ENCODE measurements at regions not wholly inside any gene's neighbourhood (a gene's known extent, or its start where the extent isn't known, plus 50 kb on each side); places are given as distances from the start of the nearest gene placed in this dataset.
"Not testable (repeated sequence)": the region's sequence is repeated elsewhere in the genome, so short reads cannot be mapped to it uniquely, and the experiment has no call there.

DNA sequence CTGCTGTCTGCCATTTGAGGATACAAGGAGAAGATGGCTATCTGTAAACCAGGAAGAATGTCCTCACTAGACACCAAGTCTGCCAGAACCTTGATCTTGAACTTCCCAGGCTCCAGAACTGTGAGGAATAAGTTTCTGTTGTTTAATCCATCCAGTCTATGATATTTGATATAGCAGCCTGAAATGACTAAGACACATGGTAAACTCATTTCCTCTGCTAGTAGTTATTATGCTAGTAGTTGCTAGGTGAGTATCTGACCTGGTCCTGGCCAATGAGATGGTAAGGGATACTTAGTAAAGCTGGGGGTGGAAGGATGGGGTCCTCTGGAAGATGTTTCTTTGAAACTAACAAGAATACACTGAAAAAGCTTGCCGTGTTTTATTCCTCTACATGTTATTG is 280.7 kb upstream of the ARHGEF26 start:
- DNase-seq (ENCODE audit: low spot score) = no peak

DNA sequence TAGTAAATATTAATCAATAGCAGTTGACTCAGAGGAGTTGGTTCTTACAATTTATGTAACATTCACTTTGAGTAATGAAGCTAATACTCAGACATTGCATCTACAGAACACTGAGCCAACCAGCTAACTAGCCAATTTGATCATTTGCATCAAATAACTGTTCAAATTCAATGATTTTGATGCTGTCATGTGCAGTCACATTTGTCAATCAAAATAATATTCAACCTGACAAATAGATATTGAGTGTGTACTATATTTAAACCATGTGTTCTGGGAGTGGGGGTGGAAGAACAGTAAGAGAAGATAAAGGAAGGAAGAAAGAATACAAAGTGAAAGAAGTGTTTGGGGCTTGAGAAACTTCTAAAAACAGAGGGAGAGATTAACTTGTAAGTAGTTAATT is 277.2 kb upstream of the ARHGEF26 start:
- DNase-seq (ENCODE audit: low spot score) = no peak

DNA sequence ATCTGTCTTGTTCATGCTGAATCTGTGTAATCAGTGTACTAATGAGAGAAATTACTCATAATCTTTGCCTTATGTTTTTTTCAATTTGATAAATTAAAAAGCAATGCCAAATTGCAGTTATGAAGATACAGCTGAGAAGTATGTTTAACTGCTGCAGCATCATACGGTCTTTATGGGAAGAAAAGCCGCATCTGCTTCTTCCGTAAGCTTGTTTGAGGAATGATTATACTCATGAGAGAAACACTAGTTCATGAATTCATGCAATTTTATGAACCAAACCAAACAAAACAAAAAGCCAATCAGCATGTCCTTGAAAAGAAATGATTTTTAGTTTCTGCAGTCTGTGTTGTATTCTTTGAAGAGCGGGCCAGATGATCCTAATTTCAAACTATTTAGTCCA is 275.9 kb upstream of the ARHGEF26 start:
- DNase-seq (ENCODE audit: low spot score) = no peak

DNA sequence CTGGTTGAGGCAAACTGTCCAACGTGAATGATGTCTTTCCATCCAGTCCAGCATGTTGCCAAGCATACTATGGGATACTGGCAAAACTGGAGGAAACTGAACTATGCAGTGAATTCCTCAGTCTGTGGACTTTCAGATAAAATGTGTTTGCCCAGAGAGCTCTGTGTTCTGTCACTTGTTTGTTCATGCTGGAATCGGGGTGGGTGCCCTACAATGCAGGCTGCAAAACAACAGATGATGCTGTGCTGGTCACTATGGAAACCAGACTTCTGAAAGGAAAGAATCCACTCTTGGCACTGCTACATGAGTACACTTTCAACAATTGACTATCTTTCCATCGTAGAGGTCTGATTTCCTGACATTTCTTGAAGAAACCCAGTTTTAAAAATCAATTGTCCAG is 272.5 kb upstream of the ARHGEF26 start:
- DNase-seq (ENCODE audit: low spot score) = no peak

DNA sequence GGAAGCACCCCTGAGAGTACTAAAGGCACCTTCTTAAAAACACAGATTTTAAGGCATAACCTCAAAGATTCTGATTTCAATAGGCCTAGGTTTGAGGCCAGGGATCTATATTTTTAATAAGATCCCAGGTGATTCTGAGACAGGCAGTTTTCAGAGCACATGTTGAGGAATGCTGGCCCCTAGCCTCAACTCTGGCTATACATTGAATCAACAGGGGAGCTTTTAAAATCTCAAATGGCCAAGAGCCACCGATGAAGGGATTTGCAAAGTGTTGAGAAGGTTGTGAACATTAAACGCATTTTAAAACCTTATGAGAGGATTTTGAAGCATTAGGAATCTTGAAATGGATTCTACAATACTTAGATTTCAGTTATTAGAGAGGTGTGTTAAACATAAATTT is 268.8 kb upstream of the ARHGEF26 start:
- no peak for DNase-seq (ENCODE audit: low spot score)

GRCh38 chr3:153853163-153853562 is 268.0 kb upstream of the ARHGEF26 start:
- no peak for DNase-seq (ENCODE audit: low spot score)

DNA sequence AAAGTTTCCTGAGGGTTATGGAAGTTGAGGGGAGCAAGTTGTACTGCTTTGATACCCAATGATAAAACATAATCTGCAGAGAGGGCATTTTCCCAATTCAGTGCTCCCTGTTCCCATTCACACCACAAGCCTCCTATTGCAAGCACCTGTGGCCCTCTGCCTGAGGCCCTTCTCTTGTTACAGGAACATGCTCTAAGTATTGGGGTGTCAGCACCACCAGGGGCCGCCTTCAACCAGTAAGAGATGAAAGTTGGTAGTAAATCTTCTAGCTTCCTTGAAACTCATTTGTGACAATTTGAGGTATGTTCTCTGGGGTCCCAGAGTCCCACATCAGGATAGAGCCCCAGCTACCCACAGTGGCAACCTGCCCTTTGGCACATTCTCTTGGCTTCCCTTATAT is 265.4 kb upstream of the ARHGEF26 start:
- no peak for DNase-seq (ENCODE audit: low spot score)

DNA sequence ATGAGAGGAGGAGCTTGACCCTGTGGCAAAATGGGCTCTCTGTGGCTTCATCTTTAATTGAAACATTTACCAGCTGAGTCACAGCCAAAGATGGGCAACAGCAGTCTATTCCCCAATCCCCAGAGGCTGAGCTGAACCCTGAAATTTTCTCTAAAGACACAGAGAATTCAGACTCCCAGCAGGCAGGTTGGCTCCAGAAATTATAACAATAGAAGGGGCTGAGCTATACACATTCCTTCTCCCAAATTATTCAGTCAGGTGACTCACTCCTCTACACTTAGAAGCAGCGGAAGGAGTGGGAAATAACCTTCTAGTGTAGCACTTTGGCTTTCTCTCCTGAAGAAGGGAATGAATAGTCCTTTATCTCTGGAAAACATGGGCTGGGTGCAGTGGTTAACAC is 264.3 kb upstream of the ARHGEF26 start:
- DNase-seq (ENCODE audit: low spot score) = no peak

GRCh38 chr3:153864793-153865192 is 256.4 kb upstream of the ARHGEF26 start:
- no peak for DNase-seq (ENCODE audit: low spot score)

- no peak for DNase-seq (ENCODE audit: low spot score)
These were observed 254.3 kb upstream of the ARHGEF26 start for GRCh38 chr3:153866901-153867300.

GRCh38 chr3:153874348-153874747 is 246.8 kb upstream of the ARHGEF26 start:
- not testable (repeated sequence) for DNase-seq (ENCODE audit: low spot score)

GRCh38 chr3:153880493-153880892 is 240.7 kb upstream of the ARHGEF26 start:
- DNase-seq (ENCODE audit: low spot score) = no peak

- DNase-seq (ENCODE audit: low spot score) = no peak
These were observed 240.0 kb upstream of the ARHGEF26 start for GRCh38 chr3:153881201-153881600.

DNA sequence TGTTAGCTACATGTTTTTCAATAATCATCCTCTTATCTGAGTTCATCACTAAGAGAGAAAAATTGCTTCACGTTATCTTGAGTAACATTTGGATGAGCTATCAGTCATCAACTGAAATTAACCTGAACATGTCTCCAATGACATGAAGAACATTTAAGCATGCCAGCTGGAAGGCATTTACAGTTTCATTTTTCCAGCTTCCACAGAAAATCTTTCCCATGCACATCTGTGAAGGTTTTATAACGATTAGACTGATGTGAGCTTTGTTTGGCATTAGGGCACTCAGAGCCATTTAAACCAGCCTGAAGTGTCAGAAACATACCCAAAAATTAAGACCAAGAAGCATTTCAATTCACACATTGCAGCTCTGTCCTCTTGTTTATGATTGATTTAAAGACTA is 235.8 kb upstream of the ARHGEF26 start:
- no peak for DNase-seq (ENCODE audit: low spot score)

DNA sequence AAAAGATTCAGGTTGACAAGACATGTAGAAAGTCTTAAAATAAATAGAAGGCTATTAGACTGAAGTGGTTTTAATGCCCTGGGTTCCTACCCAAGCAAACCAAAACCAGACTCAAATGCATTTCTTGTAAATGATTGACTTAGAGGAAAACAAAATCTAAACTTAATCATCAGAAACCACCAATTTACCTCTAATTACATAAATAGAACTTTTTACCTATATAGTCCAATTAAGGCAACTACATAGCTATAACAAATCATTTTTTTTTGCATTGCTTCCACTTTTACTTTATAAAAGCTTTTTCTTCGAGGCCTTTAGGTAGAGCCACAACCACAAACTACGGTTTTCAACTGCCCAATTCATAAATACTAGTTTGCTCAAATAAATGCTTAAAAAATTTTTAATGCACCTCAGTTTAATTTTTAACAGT is 231.3 kb upstream of the ARHGEF26 start:
- no peak for DNase-seq (ENCODE audit: low spot score)

DNA sequence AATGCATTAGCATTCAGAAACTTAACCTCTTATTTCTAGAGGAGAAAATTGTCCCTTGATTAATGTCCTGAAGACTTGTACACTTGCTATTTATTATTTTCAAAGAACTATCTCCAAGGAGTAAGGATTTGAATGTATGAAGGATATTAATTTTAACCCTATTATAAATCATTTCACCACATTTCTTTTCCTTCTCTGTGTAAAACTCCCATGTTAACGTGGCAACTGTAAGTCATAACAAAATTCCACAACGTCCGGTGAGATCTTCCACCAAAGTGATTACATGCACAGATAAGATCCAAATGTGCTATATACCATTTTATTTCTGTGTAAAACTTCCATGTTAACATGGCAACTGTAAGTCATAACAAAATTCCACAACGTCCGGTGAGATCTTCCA is 229.1 kb upstream of the ARHGEF26 start:
- no peak for DNase-seq (ENCODE audit: low spot score)

- no peak for DNase-seq (ENCODE audit: low spot score)
These were observed 226.3 kb upstream of the ARHGEF26 start for GRCh38 chr3:153894857-153895256.

DNA sequence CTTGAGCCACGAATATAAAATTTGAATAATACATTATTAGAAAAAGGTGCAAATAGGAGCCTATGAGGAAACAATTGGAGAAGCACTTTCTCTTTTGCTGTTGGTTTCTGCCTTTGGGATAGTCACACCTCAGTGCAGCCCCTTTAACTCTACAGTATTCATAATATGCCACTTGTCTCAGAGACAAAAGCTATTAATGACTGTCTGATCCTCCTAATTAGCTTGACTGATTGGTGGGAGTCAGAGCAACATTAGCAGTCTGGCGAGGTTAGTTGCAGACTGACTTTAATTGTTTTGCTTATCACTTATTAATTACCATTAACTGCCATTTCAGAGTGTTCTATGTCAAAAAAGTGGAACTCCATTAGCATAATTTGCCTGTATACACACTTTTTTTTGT is 225.0 kb upstream of the ARHGEF26 start:
- DNase-seq (ENCODE audit: low spot score) = no peak

- DNase-seq (ENCODE audit: low spot score) = no peak
These were observed 224.0 kb upstream of the ARHGEF26 start for GRCh38 chr3:153897025-153897723.

DNA sequence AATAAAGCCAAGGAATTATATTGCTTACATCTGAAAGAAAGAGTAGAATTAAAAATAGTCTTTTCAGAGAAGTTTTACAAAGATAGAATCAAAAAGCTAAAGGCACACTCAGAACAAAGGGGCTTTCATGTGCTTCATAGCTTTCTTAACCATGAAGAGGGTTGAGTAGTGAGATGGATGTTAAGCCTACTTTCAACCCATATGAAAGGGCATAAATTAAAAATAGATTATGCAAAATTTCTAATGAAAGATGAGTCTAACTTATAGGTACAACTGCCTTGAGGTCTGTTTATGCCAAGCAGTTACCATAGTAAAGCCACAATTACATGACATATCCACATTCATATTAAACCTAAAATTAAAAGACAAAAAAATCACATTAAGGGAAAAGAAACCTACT is 223.3 kb upstream of the ARHGEF26 start:
- no peak for DNase-seq (ENCODE audit: low spot score)

GRCh38 chr3:153901152-153901551 is 220.0 kb upstream of the ARHGEF26 start:
- no peak for DNase-seq (ENCODE audit: low spot score)

DNA sequence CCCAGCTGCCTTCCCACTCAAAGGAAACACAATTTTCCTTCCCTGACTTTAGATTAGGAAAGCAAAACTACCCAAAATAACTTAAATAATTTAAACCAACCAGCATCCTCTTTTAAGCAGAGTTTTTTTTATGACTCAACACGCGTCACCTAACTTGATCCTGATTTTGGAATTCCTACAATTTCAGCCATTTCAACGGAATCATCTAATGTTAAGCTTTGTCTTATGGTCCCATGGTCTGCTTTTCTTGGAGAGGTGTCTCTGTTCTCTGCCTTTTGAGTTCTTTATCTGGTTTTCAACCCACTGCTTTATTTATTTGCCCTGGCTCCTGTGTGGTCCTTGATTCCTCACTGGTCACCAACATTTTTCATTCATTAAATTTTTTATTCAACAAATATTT is 219.2 kb upstream of the ARHGEF26 start:
- DNase-seq (ENCODE audit: low spot score) = no peak

GRCh38 chr3:153903430-153903829 is 217.8 kb upstream of the ARHGEF26 start:
- DNase-seq (ENCODE audit: low spot score) = no peak

- no peak for DNase-seq (ENCODE audit: low spot score)
These were observed 214.8 kb upstream of the ARHGEF26 start for GRCh38 chr3:153906366-153906765.

- DNase-seq (ENCODE audit: low spot score) = no peak
These were observed 210.8 kb upstream of the ARHGEF26 start for GRCh38 chr3:153910387-153910786.

All from CD4-positive, alpha-beta T cell treated with Interleukin-2 at 100 ng/mL for 4 hours (primary cell).